Coronary artery (tissue), 2 donors: ENCODE measurements at regions not wholly inside any gene's neighbourhood (a gene's known extent, or its start where the extent isn't known, plus 50 kb on each side); places are given as distances from the start of the nearest gene placed in this dataset.

Experiments
- DNase-seq: peaks from one replicate; pipeline ENCODE4 v3.0.0-alpha.2; 2017; ENCODE audit warnings: low spot score
- H3K27ac ChIP-seq, 2 donors: fragments of 200-600 bp; sonication (generic); one replicate each; pipeline ENCODE4 v1.5.1; 2016 to 2019
- H3K4me3 ChIP-seq: fragments of 200-600 bp; sonication (generic); 2 replicates; pipeline ENCODE4 v1.5.1; 2016; ENCODE audit warnings: mild to moderate bottlenecking, moderate library complexity
- TF ChIP-seq, protein P1 (sequence below): fragments of 200-600 bp; sonication (generic); IDR thresholded peaks from one replicate; pipeline ENCODE4 v1.5.1; 2019; ENCODE audit warnings: antibody characterized with exemption

DNA sequence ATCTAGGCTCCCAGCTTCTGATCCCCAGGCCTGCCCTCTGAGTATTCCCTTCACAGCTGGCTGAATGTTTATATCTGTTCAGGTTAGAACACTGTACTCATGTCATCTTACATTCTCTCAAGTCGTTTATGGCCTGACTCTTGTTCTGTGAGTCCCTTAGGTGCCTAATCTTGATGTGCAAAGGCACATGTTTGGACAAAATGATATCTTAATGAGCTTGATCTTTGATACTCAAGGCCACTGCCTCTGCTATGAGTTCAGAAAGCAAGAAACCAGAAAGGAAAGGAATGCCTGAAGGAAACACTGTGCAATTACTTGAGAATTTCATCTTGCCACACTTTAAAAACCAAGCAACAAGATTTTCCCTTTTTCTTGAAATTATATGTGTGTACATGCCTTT is 391.8 kb upstream of the ZNF608 start:
- TF ChIP-seq, protein P1, sequence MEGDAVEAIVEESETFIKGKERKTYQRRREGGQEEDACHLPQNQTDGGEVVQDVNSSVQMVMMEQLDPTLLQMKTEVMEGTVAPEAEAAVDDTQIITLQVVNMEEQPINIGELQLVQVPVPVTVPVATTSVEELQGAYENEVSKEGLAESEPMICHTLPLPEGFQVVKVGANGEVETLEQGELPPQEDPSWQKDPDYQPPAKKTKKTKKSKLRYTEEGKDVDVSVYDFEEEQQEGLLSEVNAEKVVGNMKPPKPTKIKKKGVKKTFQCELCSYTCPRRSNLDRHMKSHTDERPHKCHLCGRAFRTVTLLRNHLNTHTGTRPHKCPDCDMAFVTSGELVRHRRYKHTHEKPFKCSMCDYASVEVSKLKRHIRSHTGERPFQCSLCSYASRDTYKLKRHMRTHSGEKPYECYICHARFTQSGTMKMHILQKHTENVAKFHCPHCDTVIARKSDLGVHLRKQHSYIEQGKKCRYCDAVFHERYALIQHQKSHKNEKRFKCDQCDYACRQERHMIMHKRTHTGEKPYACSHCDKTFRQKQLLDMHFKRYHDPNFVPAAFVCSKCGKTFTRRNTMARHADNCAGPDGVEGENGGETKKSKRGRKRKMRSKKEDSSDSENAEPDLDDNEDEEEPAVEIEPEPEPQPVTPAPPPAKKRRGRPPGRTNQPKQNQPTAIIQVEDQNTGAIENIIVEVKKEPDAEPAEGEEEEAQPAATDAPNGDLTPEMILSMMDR: no peak
- H3K4me3 ChIP-seq: no peak overlapping the region
- H3K27ac ChIP-seq: no peak overlapping the region
- no peak for DNase-seq

DNA sequence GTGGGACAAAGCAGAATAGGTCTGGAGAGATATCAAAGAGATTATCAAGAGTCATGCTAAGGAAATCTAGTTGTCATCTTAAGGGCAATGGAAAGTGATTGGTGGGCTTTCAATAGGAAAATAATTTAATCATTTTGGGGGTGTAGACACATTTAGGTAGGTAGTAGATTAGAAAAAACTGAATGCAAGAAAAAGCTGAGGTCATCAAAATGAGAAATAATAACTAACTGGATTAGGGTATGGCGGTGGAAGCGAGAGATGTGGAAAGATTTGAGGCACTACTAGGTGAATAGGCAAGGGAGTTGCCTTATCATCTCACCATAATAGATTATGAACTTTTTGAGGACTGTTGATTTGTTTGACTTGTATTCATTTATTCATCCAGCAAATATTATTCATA is 393.2 kb upstream of the ZNF608 start:
- no peak overlapping the region for H3K27ac ChIP-seq
- no peak for DNase-seq
- H3K4me3 ChIP-seq: no peak overlapping the region
- TF ChIP-seq, protein P1: no peak

DNA sequence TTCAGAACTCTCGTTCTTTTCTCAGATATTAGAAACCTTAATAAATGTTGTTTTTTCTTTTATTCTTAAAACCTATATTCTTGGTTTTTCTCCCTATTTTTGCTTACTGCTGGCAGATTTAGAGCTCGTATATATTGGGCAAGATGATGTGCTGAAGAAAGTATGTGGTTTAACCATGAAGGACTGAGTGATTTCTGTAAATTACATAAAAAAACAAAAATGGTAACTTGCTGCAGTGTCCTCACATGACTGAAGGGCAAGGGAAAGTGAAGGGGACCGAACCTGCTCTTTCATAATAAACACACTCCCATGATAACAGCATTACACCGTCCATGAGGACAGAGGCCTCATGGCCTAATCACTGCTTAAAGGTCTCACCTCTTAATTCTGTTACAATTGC is 393.8 kb upstream of the ZNF608 start:
- TF ChIP-seq, protein P1: no peak
- DNase-seq: no peak
- Histone ChIP-seq H3K27ac (no peak overlapping the region), H3K4me3 (no peak overlapping the region)

DNA sequence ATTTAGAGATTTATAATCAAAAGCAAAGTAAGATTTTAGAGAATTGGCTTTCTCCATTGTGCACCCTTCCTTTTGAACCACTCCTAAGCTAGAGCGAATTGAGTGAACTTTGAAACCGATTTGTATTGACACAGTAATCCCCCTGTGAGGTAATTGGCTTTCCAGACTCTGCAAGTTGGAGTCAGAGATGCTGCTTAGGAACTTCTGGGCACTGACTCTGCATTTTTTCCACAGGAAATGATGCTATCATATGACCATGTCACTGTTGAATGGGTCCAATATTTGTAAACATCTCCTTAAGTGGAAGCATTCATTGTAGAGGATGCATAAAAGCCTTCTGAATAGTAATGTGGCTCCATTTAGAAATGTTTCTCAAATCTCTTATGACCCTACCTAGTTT is 394.4 kb upstream of the ZNF608 start:
- TF ChIP-seq, protein P1: no peak

DNA sequence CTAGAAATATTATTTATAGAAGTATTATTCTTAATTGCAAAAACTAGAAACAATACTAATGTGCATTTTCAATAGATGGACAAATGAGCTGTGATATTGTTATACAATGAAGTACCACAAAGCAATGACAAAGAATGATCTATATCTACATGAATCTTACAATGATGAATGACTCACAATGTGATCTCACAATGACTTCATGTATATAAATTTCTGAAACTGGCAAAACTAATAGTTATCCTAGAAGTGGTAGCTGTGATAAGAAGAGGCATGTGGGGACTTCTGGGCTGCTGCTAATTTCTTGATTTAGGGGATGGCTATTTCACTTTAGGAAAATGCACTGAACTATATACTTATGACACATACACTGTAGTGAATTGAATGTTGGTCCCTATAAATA is 396.0 kb upstream of the ZNF608 start:
- DNase-seq: no peak
- Histone ChIP-seq H3K4me3 (no peak overlapping the region), H3K27ac (no peak overlapping the region)
- TF ChIP-seq, protein P1: no peak

More for the DNA sequence above, 394.4 kb upstream of the ZNF608 start:
- DNase-seq: no peak
- H3K4me3 ChIP-seq: no peak overlapping the region
- no peak overlapping the region for H3K27ac ChIP-seq

DNA sequence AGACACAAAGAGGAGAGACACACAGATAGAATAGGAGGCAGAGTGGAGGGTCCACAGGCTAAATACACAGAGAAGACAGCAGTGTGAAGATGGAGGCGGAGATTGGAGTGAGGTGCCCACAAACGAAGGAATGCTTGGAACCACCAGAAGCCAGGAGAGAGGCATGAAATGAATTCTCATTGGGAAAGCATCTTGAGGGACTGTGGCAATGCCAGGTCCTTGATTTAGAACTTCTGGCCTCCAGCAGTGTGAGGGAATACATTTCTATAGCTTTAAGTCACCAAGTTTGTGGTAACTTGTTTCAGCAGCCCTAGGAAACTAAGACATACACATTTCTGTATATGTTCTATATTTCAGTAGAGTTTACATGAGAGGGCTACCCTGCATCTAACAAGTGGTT is 396.6 kb upstream of the ZNF608 start:
- H3K4me3 ChIP-seq: no peak overlapping the region
- no peak for DNase-seq
- TF ChIP-seq, protein P1: no peak

DNA sequence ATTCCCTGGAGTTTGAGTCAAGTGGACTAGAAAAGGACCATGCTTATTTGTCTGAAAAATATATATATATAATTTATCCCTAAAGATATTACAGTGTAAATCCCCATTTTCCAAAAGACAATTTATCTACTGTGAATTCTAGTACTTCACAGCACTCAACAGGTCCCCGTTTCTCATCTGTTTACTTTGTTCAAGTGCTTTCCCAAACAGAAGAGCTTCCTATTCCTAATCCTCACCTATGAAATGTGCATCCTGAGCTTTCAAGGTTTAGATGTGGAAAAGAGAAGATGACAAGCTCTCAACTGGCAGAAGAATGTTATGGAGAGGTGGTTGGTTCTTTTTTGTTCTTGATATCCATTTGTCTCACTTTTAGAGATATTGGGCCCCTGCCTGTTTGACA is 401.6 kb upstream of the ZNF608 start:
- Histone ChIP-seq H3K27ac (no peak overlapping the region), H3K4me3 (no peak overlapping the region)
- no peak for DNase-seq
- TF ChIP-seq, protein P1: no peak

More for the DNA sequence above, 396.6 kb upstream of the ZNF608 start:
- H3K27ac ChIP-seq: no peak overlapping the region
